ENCODE measurements at regions not wholly inside any gene's neighbourhood (a gene's known extent, or its start where the extent isn't known, plus 50 kb on each side); places are given as distances from the start of the nearest gene placed in this dataset.

GRCh38 chr11:26229257-26229656 is 102.7 kb upstream of the ANO3 start:
- no peak for TF ChIP-seq POLR2A (IDR thresholded peaks at IDR 0.05)
- TF ChIP-seq, protein P1, sequence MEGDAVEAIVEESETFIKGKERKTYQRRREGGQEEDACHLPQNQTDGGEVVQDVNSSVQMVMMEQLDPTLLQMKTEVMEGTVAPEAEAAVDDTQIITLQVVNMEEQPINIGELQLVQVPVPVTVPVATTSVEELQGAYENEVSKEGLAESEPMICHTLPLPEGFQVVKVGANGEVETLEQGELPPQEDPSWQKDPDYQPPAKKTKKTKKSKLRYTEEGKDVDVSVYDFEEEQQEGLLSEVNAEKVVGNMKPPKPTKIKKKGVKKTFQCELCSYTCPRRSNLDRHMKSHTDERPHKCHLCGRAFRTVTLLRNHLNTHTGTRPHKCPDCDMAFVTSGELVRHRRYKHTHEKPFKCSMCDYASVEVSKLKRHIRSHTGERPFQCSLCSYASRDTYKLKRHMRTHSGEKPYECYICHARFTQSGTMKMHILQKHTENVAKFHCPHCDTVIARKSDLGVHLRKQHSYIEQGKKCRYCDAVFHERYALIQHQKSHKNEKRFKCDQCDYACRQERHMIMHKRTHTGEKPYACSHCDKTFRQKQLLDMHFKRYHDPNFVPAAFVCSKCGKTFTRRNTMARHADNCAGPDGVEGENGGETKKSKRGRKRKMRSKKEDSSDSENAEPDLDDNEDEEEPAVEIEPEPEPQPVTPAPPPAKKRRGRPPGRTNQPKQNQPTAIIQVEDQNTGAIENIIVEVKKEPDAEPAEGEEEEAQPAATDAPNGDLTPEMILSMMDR (IDR thresholded peaks at IDR 0.05): no peak
